IMR-90 (cell line): ENCODE measurements at regions not wholly inside any gene's neighbourhood (a gene's known extent, or its start where the extent isn't known, plus 50 kb on each side); places are given as distances from the start of the nearest gene placed in this dataset.

Source experiments
- CEBPB ChIP-seq: IDR thresholded peaks from 2 replicates; pipeline ENCODE4 v1.6.1; 2012; ENCODE audit warnings: low read depth, low read length, improper control_type of control experiment
- CTCF ChIP-seq: conservative IDR thresholded peaks from 2 replicates; pipeline ENCODE4 v1.5.1; 2012; ENCODE audit warnings: mild to moderate bottlenecking, low read depth, low read length, improper control_type of control experiment
- FOS ChIP-seq: fragments of 150-350 bp; IDR thresholded peaks from 2 replicates; pipeline ENCODE4 v1.6.1; 2016; ENCODE audit warnings: low read depth, low read length
- POLR2A ChIP-seq: IDR thresholded peaks from 2 replicates; pipeline ENCODE4 v1.6.1; 2012; ENCODE audit warnings: mild to moderate bottlenecking, low read depth, low read length
- RAD21 ChIP-seq: IDR thresholded peaks from 2 replicates; pipeline ENCODE4 v1.6.1; 2012; ENCODE audit warnings: low read length, improper control_type of control experiment
- RCOR1 ChIP-seq: IDR thresholded peaks from 2 replicates; pipeline ENCODE4 v1.6.1; 2012; ENCODE audit warnings: mild to moderate bottlenecking, low read length, improper control_type of control experiment; ENCODE audit not compliant: insufficient replicate concordance
- SMC3 ChIP-seq: fragments of 150-350 bp; IDR thresholded peaks from 2 replicates; pipeline ENCODE4 v1.6.1; 2016; ENCODE audit warnings: low read depth, mild to moderate bottlenecking, antibody characterized with exemption, low read length, moderate library complexity
- USF2 ChIP-seq: fragments of 150-350 bp; IDR thresholded peaks from 2 replicates; pipeline ENCODE4 v1.6.1; 2017; ENCODE audit warnings: mild to moderate bottlenecking, antibody characterized with exemption, low read length, low read depth
- TF ChIP-seq, protein P1 (sequence below): fragments of 150-350 bp; IDR thresholded peaks from 2 replicates; pipeline ENCODE4 v1.6.1; 2016; ENCODE audit warnings: low read depth, mild to moderate bottlenecking, low read length, moderate library complexity, borderline replicate concordance

DNA sequence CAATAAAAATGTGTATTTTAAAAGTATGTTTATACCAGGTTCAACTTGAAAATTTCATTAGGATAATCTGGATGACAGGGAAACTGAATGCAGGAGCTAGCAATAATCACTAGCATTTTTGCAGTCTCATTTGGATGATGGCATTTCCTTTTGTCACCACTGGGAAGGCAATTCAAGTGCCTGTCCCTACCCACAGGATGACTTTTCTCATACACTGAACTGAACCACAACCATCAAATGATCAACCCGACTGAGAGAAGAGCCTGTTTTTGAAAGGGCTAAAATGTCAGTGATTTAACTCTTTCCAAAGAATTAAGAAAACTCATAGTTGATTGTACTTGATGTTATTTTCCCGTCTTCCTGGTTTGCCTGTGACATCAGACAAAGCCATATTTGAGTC, 115.0 kb downstream of the FAM124B start:
- no peak for TF ChIP-seq SMC3
- no peak for TF ChIP-seq FOS
- no peak for TF ChIP-seq POLR2A
- TF ChIP-seq CEBPB = no peak
- TF ChIP-seq CTCF = no peak
- TF ChIP-seq RCOR1 = no peak
- no peak for TF ChIP-seq USF2
- TF ChIP-seq RAD21 = no peak
- TF ChIP-seq, protein P1, sequence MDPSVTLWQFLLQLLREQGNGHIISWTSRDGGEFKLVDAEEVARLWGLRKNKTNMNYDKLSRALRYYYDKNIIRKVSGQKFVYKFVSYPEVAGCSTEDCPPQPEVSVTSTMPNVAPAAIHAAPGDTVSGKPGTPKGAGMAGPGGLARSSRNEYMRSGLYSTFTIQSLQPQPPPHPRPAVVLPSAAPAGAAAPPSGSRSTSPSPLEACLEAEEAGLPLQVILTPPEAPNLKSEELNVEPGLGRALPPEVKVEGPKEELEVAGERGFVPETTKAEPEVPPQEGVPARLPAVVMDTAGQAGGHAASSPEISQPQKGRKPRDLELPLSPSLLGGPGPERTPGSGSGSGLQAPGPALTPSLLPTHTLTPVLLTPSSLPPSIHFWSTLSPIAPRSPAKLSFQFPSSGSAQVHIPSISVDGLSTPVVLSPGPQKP = no peak
